Keratinocyte (primary cell): ENCODE measurements at regions not wholly inside any gene's neighbourhood (a gene's known extent, or its start where the extent isn't known, plus 50 kb on each side); places are given as distances from the start of the nearest gene placed in this dataset.

Experiments
- DNase-seq: peaks from one replicate; pipeline ENCODE4 v3.0.0-alpha.2; 2011; ENCODE audit warnings: low read depth, missing footprints, low spot score
- FAIRE-seq: peaks from 2 replicates; lab custom pipeline; 2011; peaks lifted over from hg19 to GRCh38; lab: Jason Lieb, UNC
- H2AFZ ChIP-seq: 2 replicates; pipeline ENCODE4 v1.6.0; 2012; ENCODE audit warnings: low read length, control low read depth, inconsistent platforms; ENCODE audit not compliant: control insufficient read depth
- H3K27ac ChIP-seq: 2 replicates; pipeline ENCODE4 v1.5.1; 2011; ENCODE audit warnings: low read length; ENCODE audit not compliant: control insufficient read depth, insufficient read depth
- H3K27me3 ChIP-seq: 3 replicates; pipeline ENCODE4 v1.6.0; 2011; ENCODE audit warnings: low read length; ENCODE audit not compliant: control insufficient read depth, insufficient read depth; ENCODE audit errors: extremely low read depth
- H3K36me3 ChIP-seq, 2 experiments: 2 replicates in 1 of 2; 3 replicates in 1 of 2; pipeline ENCODE4 v1.5.1; 2011; ENCODE audit warnings: low read length in 2 of 2, mild to moderate bottlenecking in 1 of 2; ENCODE audit not compliant: control insufficient read depth in 2 of 2, insufficient read depth in 2 of 2; ENCODE audit errors: extremely low read depth in 1 of 2
- H3K4me1 ChIP-seq: 3 replicates; pipeline ENCODE4 v1.5.1; 2011; ENCODE audit warnings: low read length; ENCODE audit not compliant: control insufficient read depth, insufficient read depth; ENCODE audit errors: extremely low read depth
- H3K4me2 ChIP-seq: 3 replicates; pipeline ENCODE4 v1.6.0; 2011; ENCODE audit warnings: low read depth, low read length; ENCODE audit not compliant: control insufficient read depth, insufficient read depth; ENCODE audit errors: extremely low read depth
- H3K4me3 ChIP-seq, 3 experiments: fragments of 200-600 bp in 1 of 3; sonication (generic) in 1 of 3; 2 replicates in 2 of 3; 3 replicates in 1 of 3; pipeline ENCODE4 v1.5.1; 2011 to 2016; ENCODE audit warnings: low read length in 3 of 3, mild to moderate bottlenecking in 3 of 3, control low read depth in 2 of 3, inconsistent platforms in 1 of 3, low read depth in 1 of 3, mixed read lengths in 1 of 3, mixed run types in 1 of 3, moderate library complexity in 1 of 3; ENCODE audit not compliant: control insufficient read depth in 2 of 3, insufficient read depth in 2 of 3; ENCODE audit errors: extremely low read depth in 1 of 3
- H3K79me2 ChIP-seq: 2 replicates; pipeline ENCODE4 v1.6.0; 2012; ENCODE audit warnings: low read length; ENCODE audit not compliant: control insufficient read depth, insufficient read depth
- H3K9ac ChIP-seq: 3 replicates; pipeline ENCODE4 v1.6.0; 2011; ENCODE audit warnings: low read length; ENCODE audit not compliant: control insufficient read depth, insufficient read depth; ENCODE audit errors: extremely low read depth
- H3K9me1 ChIP-seq: 3 replicates; pipeline ENCODE4 v1.6.0; 2011; ENCODE audit warnings: low read length; ENCODE audit not compliant: control insufficient read depth, insufficient read depth; ENCODE audit errors: extremely low read depth
- H3K9me3 ChIP-seq: 2 replicates; pipeline ENCODE4 v1.5.1; 2012; ENCODE audit warnings: low read depth, low read length; ENCODE audit not compliant: control insufficient read depth
- H4K20me1 ChIP-seq: 3 replicates; pipeline ENCODE4 v1.6.0; 2011; ENCODE audit warnings: low read length; ENCODE audit not compliant: control insufficient read depth, insufficient read depth; ENCODE audit errors: extremely low read depth
- EZH2 ChIP-seq: IDR thresholded peaks from one replicate; pipeline ENCODE4 v1.6.1; 2012; ENCODE audit warnings: inconsistent platforms, mild to moderate bottlenecking, low read length, moderate library complexity
- dilution Hi-C: fragments of 300-500 bp; cut with MboI; formaldehyde crosslinking; loops from one replicate; pipeline ENCODE4 v1.7.0; 2020; ENCODE audit warnings: low sequenced_read_pairs; ENCODE audit not compliant: extremely low pct_ligation_motif_present
- TF ChIP-seq, protein P1 (sequence below), 3 experiments: IDR thresholded peaks in 1 of 3; conservative IDR thresholded peaks in 1 of 3; optimal IDR thresholded peaks in 1 of 3; 2 replicates in 2 of 3; 3 replicates in 1 of 3; pipeline versions ENCODE3 to v1.5.1; 2011; ENCODE audit warnings: low read length in 3 of 3, mild to moderate bottlenecking in 3 of 3, moderate library complexity in 2 of 3, control low read depth in 1 of 3, inconsistent platforms in 1 of 3; ENCODE audit not compliant: insufficient read depth in 2 of 3; ENCODE audit errors: extremely low read depth in 1 of 3

DNA sequence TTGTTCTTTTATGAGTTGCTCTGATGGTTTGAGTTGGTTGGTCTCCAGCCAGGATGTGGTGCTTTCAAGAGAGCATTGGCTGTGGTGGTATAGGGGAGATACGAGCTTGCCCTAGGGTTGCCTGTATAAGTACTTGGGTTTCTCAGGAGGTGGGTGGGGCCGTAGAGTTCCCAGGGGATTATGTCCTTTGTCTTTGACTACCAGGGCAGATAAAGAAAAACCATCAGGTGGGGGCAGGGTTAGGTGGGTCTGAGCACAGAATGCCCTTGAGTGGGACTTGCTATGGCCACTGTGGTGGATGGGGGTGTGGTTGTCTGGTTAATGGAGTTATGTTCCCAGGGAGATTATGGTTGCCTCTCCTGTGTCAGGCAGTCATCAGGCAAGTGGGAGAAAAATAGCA lies 247.9 kb upstream of the HAND2 start:
- no peak for TF ChIP-seq EZH2
- TF ChIP-seq, protein P1, sequence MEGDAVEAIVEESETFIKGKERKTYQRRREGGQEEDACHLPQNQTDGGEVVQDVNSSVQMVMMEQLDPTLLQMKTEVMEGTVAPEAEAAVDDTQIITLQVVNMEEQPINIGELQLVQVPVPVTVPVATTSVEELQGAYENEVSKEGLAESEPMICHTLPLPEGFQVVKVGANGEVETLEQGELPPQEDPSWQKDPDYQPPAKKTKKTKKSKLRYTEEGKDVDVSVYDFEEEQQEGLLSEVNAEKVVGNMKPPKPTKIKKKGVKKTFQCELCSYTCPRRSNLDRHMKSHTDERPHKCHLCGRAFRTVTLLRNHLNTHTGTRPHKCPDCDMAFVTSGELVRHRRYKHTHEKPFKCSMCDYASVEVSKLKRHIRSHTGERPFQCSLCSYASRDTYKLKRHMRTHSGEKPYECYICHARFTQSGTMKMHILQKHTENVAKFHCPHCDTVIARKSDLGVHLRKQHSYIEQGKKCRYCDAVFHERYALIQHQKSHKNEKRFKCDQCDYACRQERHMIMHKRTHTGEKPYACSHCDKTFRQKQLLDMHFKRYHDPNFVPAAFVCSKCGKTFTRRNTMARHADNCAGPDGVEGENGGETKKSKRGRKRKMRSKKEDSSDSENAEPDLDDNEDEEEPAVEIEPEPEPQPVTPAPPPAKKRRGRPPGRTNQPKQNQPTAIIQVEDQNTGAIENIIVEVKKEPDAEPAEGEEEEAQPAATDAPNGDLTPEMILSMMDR (optimal IDR thresholded peaks at IDR 0.05 in 1 of 3, IDR thresholded peaks at IDR 0.05 in 1 of 3, conservative IDR thresholded peaks at IDR 0.05 in 1 of 3; ENCODE audit: extremely low read depth in 1 of 3, insufficient read depth in 2 of 3, low read length in 3 of 3), result no peak
- Histone ChIP-seq H3K27me3 (no peaks in the 10 kb centered on the region), H3K4me3 (no peak overlapping the region), H3K9me3 (no peaks in the 10 kb centered on the region), H3K4me2 (no peak overlapping the region), H4K20me1 (no peaks in the 10 kb centered on the region), H3K36me3 (no peaks in the 10 kb centered on the region), H3K4me1 (no peaks in the 10 kb centered on the region), H3K27ac (no peak overlapping the region), H3K9me1 (no peaks in the 10 kb centered on the region), H2AFZ (no peak overlapping the region), H3K79me2 (no peaks in the 10 kb centered on the region), H3K9ac (no peak overlapping the region)
- DNase-seq (no peak), FAIRE-seq (no peak)
- dilution Hi-C loops, result no loop called here

DNA sequence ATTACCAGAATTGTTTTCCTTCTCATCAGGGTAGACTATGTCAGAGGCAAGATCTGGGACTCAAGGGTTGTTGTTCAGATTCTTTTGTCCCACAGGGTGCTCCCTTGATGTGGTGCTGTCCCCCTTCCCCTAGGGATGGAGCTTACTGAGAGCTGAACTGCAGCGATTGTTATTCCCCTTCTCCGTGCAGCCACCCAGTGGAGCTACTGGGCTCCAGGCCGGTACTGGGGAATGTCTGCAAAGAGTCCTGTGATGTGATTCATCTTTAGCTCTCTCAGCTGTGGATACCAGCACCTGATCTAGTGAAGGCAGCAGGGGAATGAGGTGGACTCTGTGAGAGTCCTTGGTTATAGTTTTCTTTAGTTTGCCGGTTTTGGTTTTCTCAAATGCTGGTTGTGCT lies 247.4 kb upstream of the HAND2 start:
- dilution Hi-C loops, result no loop called here
- Histone ChIP-seq H3K4me1 (no peaks in the 10 kb centered on the region), H3K4me3 (no peak overlapping the region), H3K36me3 (no peaks in the 10 kb centered on the region), H3K9ac (no peak overlapping the region), H3K27me3 (no peaks in the 10 kb centered on the region), H2AFZ (no peak overlapping the region), H4K20me1 (no peaks in the 10 kb centered on the region), H3K79me2 (no peaks in the 10 kb centered on the region), H3K4me2 (no peak overlapping the region), H3K27ac (no peak overlapping the region), H3K9me3 (no peaks in the 10 kb centered on the region), H3K9me1 (no peaks in the 10 kb centered on the region)
- FAIRE-seq, result no peak
- no peak for TF ChIP-seq EZH2
- TF ChIP-seq, protein P1 (optimal IDR thresholded peaks at IDR 0.05 in 1 of 3, IDR thresholded peaks at IDR 0.05 in 1 of 3, conservative IDR thresholded peaks at IDR 0.05 in 1 of 3; ENCODE audit: extremely low read depth in 1 of 3, insufficient read depth in 2 of 3, low read length in 3 of 3), result no peak
- DNase-seq, result no peak
